Suprapubic skin (tissue), 4 donors: ENCODE measurements at regions not wholly inside any gene's neighbourhood (a gene's known extent, or its start where the extent isn't known, plus 50 kb on each side); places are given as distances from the start of the nearest gene placed in this dataset.
A peak's percentile ranks its signal among the peaks of the same experiment; 100 is the strongest.

Experiments used
- DNase-seq, 2 donors: peaks; one replicate each; pipeline ENCODE4 v3.0.0-alpha.2; 2019; ENCODE audit warnings: low spot score in 2 of 2
- H3K27ac ChIP-seq: fragments of 200-600 bp; sonication (generic); one replicate; pipeline ENCODE4 v1.5.1; 2019
- H3K27me3 ChIP-seq: fragments of 200-600 bp; sonication (generic); one replicate; pipeline ENCODE4 v1.5.1; 2019
- H3K36me3 ChIP-seq: fragments of 200-600 bp; sonication (generic); one replicate; pipeline ENCODE4 v1.5.1; 2019
- H3K4me1 ChIP-seq: fragments of 200-600 bp; sonication (generic); one replicate; pipeline ENCODE4 v1.5.1; 2019
- H3K4me3 ChIP-seq: fragments of 200-600 bp; sonication (generic); one replicate; pipeline ENCODE4 v1.5.1; 2019; ENCODE audit warnings: mild to moderate bottlenecking
- H3K9me3 ChIP-seq: fragments of 200-600 bp; sonication (generic); one replicate; pipeline ENCODE4 v1.5.1; 2019
- EP300 ChIP-seq: sonication (generic); formaldehyde crosslinking; IDR thresholded peaks from one replicate; pipeline ENCODE4 v1.6.1; 2017; ENCODE audit warnings: antibody characterized with exemption
- POLR2A ChIP-seq, 2 donors: fragments of 450-650 bp; IDR thresholded peaks; one replicate each; pipeline ENCODE4 v1.6.1; 2017; ENCODE audit warnings: antibody characterized with exemption in 2 of 2, mild to moderate bottlenecking in 2 of 2, moderate library complexity in 2 of 2
- POLR2AphosphoS5 ChIP-seq, 3 donors: sonication (generic); formaldehyde crosslinking; IDR thresholded peaks; one replicate each; pipeline ENCODE4 v1.6.1; 2017; ENCODE audit warnings: antibody characterized with exemption in 3 of 3
- WGBS: methylation state at CpG from one replicate; pipeline ENCODE4 v1.1.5; 2018; 5-methylcytosine and 5-hydroxymethylcytosine counted together
- TF ChIP-seq, protein P1 (sequence below), 2 donors: fragments of 200-600 bp in 1 of 2; fragments of 450-650 bp in 1 of 2; sonication (generic) in 1 of 2; IDR thresholded peaks; one replicate each; pipeline ENCODE4 v1.5.1; 2016 to 2019; ENCODE audit warnings: antibody characterized with exemption in 2 of 2, mild to moderate bottlenecking in 1 of 2, moderate library complexity in 1 of 2

- Histone ChIP-seq H3K36me3 (no peaks in the 10 kb centered on the region), H3K27ac (no peak overlapping the region), H3K4me1 (peaks cover 14% of the 10 kb centered on the region), H3K27me3 (no peaks in the 10 kb centered on the region), H3K4me3 (no peak overlapping the region), H3K9me3 (no peaks in the 10 kb centered on the region)
- TF ChIP-seq POLR2A (IDR thresholded peaks at IDR 0.05): no peak
- TF ChIP-seq POLR2AphosphoS5 (IDR thresholded peaks at IDR 0.05): no peak
- no peak for TF ChIP-seq EP300
- TF ChIP-seq, protein P1, sequence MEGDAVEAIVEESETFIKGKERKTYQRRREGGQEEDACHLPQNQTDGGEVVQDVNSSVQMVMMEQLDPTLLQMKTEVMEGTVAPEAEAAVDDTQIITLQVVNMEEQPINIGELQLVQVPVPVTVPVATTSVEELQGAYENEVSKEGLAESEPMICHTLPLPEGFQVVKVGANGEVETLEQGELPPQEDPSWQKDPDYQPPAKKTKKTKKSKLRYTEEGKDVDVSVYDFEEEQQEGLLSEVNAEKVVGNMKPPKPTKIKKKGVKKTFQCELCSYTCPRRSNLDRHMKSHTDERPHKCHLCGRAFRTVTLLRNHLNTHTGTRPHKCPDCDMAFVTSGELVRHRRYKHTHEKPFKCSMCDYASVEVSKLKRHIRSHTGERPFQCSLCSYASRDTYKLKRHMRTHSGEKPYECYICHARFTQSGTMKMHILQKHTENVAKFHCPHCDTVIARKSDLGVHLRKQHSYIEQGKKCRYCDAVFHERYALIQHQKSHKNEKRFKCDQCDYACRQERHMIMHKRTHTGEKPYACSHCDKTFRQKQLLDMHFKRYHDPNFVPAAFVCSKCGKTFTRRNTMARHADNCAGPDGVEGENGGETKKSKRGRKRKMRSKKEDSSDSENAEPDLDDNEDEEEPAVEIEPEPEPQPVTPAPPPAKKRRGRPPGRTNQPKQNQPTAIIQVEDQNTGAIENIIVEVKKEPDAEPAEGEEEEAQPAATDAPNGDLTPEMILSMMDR (IDR thresholded peaks at IDR 0.05): no peak
- no peak for DNase-seq
- 93% methylated on average over 6 of the region's 6 CpGs for WGBS
Observed at GRCh38 chr4:38559374-38559773, 104.6 kb upstream of the KLF3 start.

DNA sequence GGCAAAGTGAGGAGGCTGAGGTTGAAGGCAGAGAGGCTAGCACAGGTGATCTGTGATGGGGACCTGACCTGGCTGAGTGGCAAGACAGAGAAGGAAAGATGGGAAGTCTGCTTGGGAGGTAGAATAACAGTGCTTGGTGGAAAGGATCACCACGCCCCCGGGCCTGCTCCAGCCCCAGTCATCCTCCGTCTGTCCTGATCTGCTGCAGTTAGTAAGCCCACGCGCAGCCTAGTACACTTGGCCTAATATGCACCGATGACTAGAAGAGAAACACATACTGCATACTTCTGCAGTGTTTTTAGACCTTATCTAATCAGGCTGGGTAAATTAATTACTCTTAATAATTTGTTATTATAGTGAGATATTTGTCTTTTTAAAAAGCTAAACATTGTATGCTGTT is 103.7 kb upstream of the KLF3 start:
- no peaks in the 10 kb centered on the region for H3K27me3 ChIP-seq
- 92% methylated on average over 6 of the region's 6 CpGs for WGBS
- TF ChIP-seq EP300 (no peak), POLR2A (IDR thresholded peaks at IDR 0.05) (no peak), POLR2AphosphoS5 (IDR thresholded peaks at IDR 0.05) (no peak)
- TF ChIP-seq, protein P1 (IDR thresholded peaks at IDR 0.05): no peak
- no peaks in the 10 kb centered on the region for H3K36me3 ChIP-seq
- H3K9me3 ChIP-seq: no peaks in the 10 kb centered on the region
- DNase-seq: no peak
- H3K27ac ChIP-seq: no peak overlapping the region
- peaks cover 22% of the 10 kb centered on the region for H3K4me1 ChIP-seq
- H3K4me3 ChIP-seq: no peak overlapping the region

- Histone ChIP-seq H3K4me1 (peaks cover 28% of the 10 kb centered on the region), H3K36me3 (no peaks in the 10 kb centered on the region), H3K4me3 (no peak overlapping the region), H3K27me3 (no peaks in the 10 kb centered on the region), H3K27ac (no peak overlapping the region), H3K9me3 (no peaks in the 10 kb centered on the region)
- WGBS: 84% methylated on average over 7 of the region's 7 CpGs
- DNase-seq: no peak
- TF ChIP-seq POLR2AphosphoS5 (IDR thresholded peaks at IDR 0.05) (no peak), EP300 (no peak), POLR2A (IDR thresholded peaks at IDR 0.05) (no peak)
- TF ChIP-seq, protein P1 (IDR thresholded peaks at IDR 0.05): no peak
Observed at GRCh38 chr4:38560768-38561558, 103.0 kb upstream of the KLF3 start.

GRCh38 chr4:38562751-38563198 is 101.2 kb upstream of the KLF3 start:
- Histone ChIP-seq H3K36me3 (no peaks in the 10 kb centered on the region), H3K9me3 (no peaks in the 10 kb centered on the region), H3K27ac (no peak overlapping the region), H3K4me3 (no peak overlapping the region), H3K27me3 (no peaks in the 10 kb centered on the region), H3K4me1 (peaks cover 38% of the 10 kb centered on the region)
- DNase-seq: peak in 1 of 2 donors; percentile 75
- no peak for TF ChIP-seq EP300
- no peak for TF ChIP-seq POLR2A (IDR thresholded peaks at IDR 0.05)
- TF ChIP-seq, protein P1 (IDR thresholded peaks at IDR 0.05): no peak
- TF ChIP-seq POLR2AphosphoS5 (IDR thresholded peaks at IDR 0.05): no peak
- WGBS: 10% methylated on average over 4 of the region's 4 CpGs

DNA sequence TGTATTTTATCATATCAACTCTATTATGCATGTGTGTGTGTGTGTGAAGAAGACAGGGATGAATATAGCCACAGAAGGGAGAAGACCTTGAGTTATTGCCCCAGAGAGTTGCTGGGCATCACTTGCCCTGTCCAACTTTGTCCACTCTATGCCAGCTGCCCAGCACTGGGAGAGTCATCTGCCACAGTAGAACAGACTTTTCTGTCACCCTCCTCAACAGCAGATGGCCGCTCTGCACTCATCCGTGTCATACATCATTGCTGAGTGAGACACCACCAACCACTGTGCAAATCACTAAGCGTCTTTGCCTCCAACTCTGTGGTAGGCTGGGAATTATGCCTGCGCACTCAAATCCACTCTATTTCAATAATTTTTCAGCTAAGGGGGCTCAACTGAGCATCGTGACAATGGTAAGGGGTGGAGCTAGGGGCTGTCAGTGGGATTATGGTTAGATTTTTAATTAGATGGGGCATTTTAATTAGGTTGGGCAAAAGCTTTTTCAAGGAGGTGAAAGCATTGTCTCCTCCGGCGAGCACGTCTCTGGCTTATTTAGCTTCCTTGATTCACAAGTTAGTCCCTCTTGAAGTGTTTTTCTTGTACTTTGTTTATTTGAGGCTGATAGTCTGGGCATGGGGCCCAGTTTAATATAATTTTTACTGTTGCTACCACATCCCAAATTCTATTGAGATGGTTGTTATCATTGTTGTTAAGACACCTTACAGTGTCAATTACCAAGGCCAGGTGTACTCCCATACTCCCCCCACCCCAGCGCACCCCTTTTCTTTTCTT is 100.1 kb upstream of the KLF3 start:
- H3K4me3 ChIP-seq: no peak overlapping the region
- DNase-seq: no peak
- no peaks in the 10 kb centered on the region for H3K9me3 ChIP-seq
- H3K4me1 ChIP-seq: peaks cover 42% of the 10 kb centered on the region
- H3K27me3 ChIP-seq: no peaks in the 10 kb centered on the region
- 73% methylated on average over 9 of the region's 9 CpGs for WGBS
- no peak overlapping the region for H3K27ac ChIP-seq
- no peaks in the 10 kb centered on the region for H3K36me3 ChIP-seq
- TF ChIP-seq POLR2A (IDR thresholded peaks at IDR 0.05): no peak
- TF ChIP-seq, protein P1 (IDR thresholded peaks at IDR 0.05): no peak
- TF ChIP-seq EP300: no peak
- TF ChIP-seq POLR2AphosphoS5 (IDR thresholded peaks at IDR 0.05): no peak
